Mesendoderm (in vitro differentiated cells): ENCODE measurements at regions not wholly inside any gene's neighbourhood (a gene's known extent, or its start where the extent isn't known, plus 50 kb on each side); places are given as distances from the start of the nearest gene placed in this dataset.
A peak's percentile ranks its signal among the peaks of the same experiment; 100 is the strongest.

Experiments
- DNase-seq: peaks from one replicate; pipeline ENCODE4 v3.0.0; 2013
- H2AK5ac ChIP-seq: 2 replicates; pipeline ENCODE4 v1.6.1; 2013; ENCODE audit warnings: low read length, inconsistent platforms
- H2BK120ac ChIP-seq: 2 replicates; pipeline ENCODE4 v1.6.1; 2013; ENCODE audit warnings: low read depth, mild to moderate bottlenecking, low read length, moderate library complexity, mixed read lengths
- H2BK15ac ChIP-seq: replicated peaks from 2 replicates; pipeline ENCODE4 v1.6.1; 2013; ENCODE audit warnings: low read depth, mild to moderate bottlenecking, moderate library complexity
- H2BK5ac ChIP-seq: 2 replicates; pipeline ENCODE4 v1.6.1; 2013; ENCODE audit warnings: low read length, inconsistent platforms
- H3K18ac ChIP-seq: 2 replicates; pipeline ENCODE4 v1.6.1; 2013; ENCODE audit warnings: mild to moderate bottlenecking, low read length, mixed read lengths
- H3K23ac ChIP-seq: one replicate; pipeline ENCODE4 v1.6.1; 2013; ENCODE audit warnings: low read length
- H3K27ac ChIP-seq: 2 replicates; pipeline ENCODE4 v1.5.1; 2013; ENCODE audit warnings: low read depth, mild to moderate bottlenecking, inconsistent platforms, low read length, moderate library complexity
- H3K27me3 ChIP-seq: 2 replicates; pipeline ENCODE4 v1.6.1; 2013; ENCODE audit warnings: low read length, control low read depth, mild to moderate bottlenecking, inconsistent platforms; ENCODE audit not compliant: insufficient read depth, poor library complexity
- H3K36me3 ChIP-seq: 2 replicates; pipeline ENCODE4 v1.6.1; 2013; ENCODE audit warnings: low read length, inconsistent platforms; ENCODE audit not compliant: control insufficient read depth, insufficient read depth
- H3K4ac ChIP-seq: one replicate; pipeline ENCODE4 v1.6.1; 2013; ENCODE audit warnings: low read depth, mild to moderate bottlenecking, low read length, moderate library complexity
- H3K4me1 ChIP-seq: 2 replicates; pipeline ENCODE4 v1.6.1; 2013; ENCODE audit warnings: low read depth, low read length, inconsistent platforms; ENCODE audit not compliant: control insufficient read depth
- H3K4me2 ChIP-seq: 2 replicates; pipeline ENCODE4 v1.6.1; 2013; ENCODE audit warnings: low read length
- H3K4me3 ChIP-seq: 2 replicates; pipeline ENCODE4 v1.5.1; 2013; ENCODE audit warnings: mild to moderate bottlenecking, low read length
- H3K56ac ChIP-seq: one replicate; pipeline ENCODE4 v1.6.1; 2013; ENCODE audit warnings: low read length
- H3K79me1 ChIP-seq: 2 replicates; pipeline ENCODE4 v1.6.1; 2013; ENCODE audit warnings: low read length, inconsistent platforms
- H3K79me2 ChIP-seq: 2 replicates; pipeline ENCODE4 v1.6.1; 2013; ENCODE audit warnings: mild to moderate bottlenecking, low read length; ENCODE audit not compliant: control insufficient read depth, insufficient read depth
- H3K9ac ChIP-seq: 2 replicates; pipeline ENCODE4 v1.6.1; 2013; ENCODE audit warnings: low read length, inconsistent platforms
- H4K5ac ChIP-seq: one replicate; pipeline ENCODE4 v1.6.1; 2013; ENCODE audit warnings: low read length
- H4K8ac ChIP-seq: one replicate; pipeline ENCODE4 v1.6.1; 2013; ENCODE audit warnings: low read depth, mild to moderate bottlenecking, control low read depth, low read length, moderate library complexity
- WGBS: extraction: QIAGEN DNeasy Blood & Tissue Kit; methylation state at CpG from one replicate; pipeline ENCODE4 v1.1.7; 2013; ENCODE audit warnings: low lambda C conversion rate, missing lambda C conversion rate; ENCODE audit not compliant: insufficient coverage; ENCODE audit errors: extremely low coverage; 5-methylcytosine and 5-hydroxymethylcytosine counted together

DNA sequence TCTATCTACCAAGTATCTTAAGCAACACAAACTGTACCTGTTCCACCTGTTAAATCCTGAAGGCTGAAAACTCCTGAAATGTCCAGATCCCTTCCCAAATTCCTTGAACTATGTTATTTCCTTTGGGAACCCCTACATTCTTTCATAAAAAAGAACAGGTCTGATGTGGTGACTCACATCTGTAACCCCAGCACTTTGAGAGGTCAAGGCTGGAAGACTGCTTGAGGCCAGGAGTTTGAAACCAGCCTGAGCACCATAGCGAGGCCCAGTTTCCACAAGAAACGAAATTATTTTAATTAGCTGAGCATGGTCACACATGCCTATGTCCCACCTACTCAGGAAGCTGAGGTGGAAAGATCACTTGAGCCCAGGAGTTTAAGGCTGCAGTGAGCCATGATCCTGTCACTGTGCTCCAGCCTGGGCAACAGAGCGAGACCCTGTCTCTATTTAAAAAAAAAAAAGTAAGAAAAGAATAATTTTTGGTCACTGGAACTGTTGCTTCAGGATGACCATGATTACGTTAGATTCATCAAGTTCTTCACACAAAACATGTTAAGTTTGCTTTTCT is 84.3 kb downstream of the PHLDA1 start:
- H3K56ac ChIP-seq, result no peak overlapping the region
- no peak for DNase-seq
- H3K36me3 ChIP-seq, result no peaks in the 10 kb centered on the region
- H2AK5ac ChIP-seq, result peak overlapping the region; percentile 11
- no peaks in the 10 kb centered on the region for H3K27me3 ChIP-seq
- H2BK15ac ChIP-seq, result peak overlapping the region; percentile 25
- no peak overlapping the region for H4K8ac ChIP-seq
- H3K27ac ChIP-seq, result no peak overlapping the region
- no peak overlapping the region for H3K4me3 ChIP-seq
- WGBS, result no CpG with 5 or more reads among the region's 4 CpGs
- H3K79me2 ChIP-seq, result no peaks in the 10 kb centered on the region
- H3K4me1 ChIP-seq, result peaks cover 10% of the 10 kb centered on the region
- peak overlapping the region; percentile 30 for H3K18ac ChIP-seq
- peak overlapping the region; percentile 81 for H3K4ac ChIP-seq
- no peak overlapping the region for H2BK120ac ChIP-seq
- no peaks in the 10 kb centered on the region for H3K79me1 ChIP-seq
- no peak overlapping the region for H2BK5ac ChIP-seq
- no peak overlapping the region for H4K5ac ChIP-seq
- no peak overlapping the region for H3K9ac ChIP-seq
- H3K23ac ChIP-seq, result no peak overlapping the region
- H3K4me2 ChIP-seq, result no peak overlapping the region

DNA sequence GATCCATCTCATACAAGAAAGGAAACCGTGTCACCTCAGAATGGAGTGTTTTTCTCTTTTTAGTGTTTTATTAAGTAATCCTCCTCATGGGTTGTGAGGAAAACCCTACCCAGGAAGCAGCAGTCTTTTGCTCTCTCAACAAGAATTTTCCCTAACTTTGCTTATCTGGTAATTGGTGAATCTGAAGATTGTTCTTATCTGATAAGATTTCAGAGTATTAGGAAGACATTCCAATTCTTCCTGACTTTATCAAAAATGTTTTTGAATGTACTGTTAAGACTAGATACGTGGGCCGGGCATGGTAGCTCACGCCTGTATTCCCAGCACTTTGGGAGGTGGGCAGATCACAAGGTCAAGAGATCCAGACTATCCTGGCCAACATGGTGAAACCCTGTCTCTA is 86.0 kb downstream of the PHLDA1 start:
- Histone ChIP-seq H3K27ac (peak overlapping the region; percentile 90), H3K9ac (no peak overlapping the region), H3K4me3 (no peak overlapping the region), H3K79me1 (no peaks in the 10 kb centered on the region), H3K18ac (peak overlapping the region; percentile 86), H2BK120ac (peak overlapping the region; percentile 73), H3K4ac (no peak overlapping the region), H2BK5ac (peak overlapping the region; percentile 91), H3K56ac (peak overlapping the region; percentile 69), H2AK5ac (peak overlapping the region; percentile 87), H4K8ac (no peak overlapping the region), H3K4me2 (no peak overlapping the region), H3K79me2 (no peaks in the 10 kb centered on the region), H3K23ac (no peak overlapping the region), H4K5ac (no peak overlapping the region), H3K36me3 (no peaks in the 10 kb centered on the region), H3K4me1 (peaks cover 10% of the 10 kb centered on the region), H3K27me3 (no peaks in the 10 kb centered on the region), H2BK15ac (peak overlapping the region; percentile 93)
- peak; percentile 75 for DNase-seq
- WGBS, result no CpG with 5 or more reads among the region's 4 CpGs

DNA sequence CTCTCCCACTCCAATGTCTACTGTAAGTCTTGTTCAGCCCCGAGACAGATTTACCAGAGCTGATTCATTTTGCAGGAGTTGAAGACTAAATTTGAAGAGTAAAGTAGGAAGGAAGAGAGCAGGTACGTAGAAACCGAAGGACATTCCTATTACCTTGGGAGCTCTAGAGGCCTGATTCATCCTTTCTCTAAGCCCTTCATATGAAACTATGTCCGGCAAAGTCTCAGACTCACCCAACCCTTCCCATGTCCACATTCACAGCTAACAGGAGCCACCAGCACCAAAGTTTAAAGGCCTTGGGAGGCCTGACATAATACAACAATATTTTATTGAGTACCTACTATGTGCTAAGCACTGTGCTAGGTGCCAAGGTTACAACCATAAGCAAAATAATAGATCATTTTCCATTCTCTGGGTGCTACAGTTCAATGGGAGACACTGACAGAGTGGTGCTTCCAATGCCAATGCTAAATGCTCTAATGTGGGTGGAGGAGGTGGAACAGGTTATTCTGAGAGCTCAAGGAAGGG is 86.6 kb downstream of the PHLDA1 start:
- peak overlapping the region; percentile 87 for H2AK5ac ChIP-seq
- peaks cover 10% of the 10 kb centered on the region for H3K4me1 ChIP-seq
- DNase-seq, result no peak
- peak overlapping the region; percentile 69 for H3K56ac ChIP-seq
- peak overlapping the region; percentile 91 for H2BK5ac ChIP-seq
- no peak overlapping the region for H4K5ac ChIP-seq
- peak overlapping the region; percentile 73 for H2BK120ac ChIP-seq
- H3K27me3 ChIP-seq, result no peaks in the 10 kb centered on the region
- no peak overlapping the region for H3K4me2 ChIP-seq
- H3K79me1 ChIP-seq, result no peaks in the 10 kb centered on the region
- H3K4me3 ChIP-seq, result no peak overlapping the region
- H3K79me2 ChIP-seq, result no peaks in the 10 kb centered on the region
- H2BK15ac ChIP-seq, result peak overlapping the region; percentile 93
- H3K18ac ChIP-seq, result peak overlapping the region; percentile 86
- no peak overlapping the region for H3K23ac ChIP-seq
- H4K8ac ChIP-seq, result no peak overlapping the region
- H3K27ac ChIP-seq, result peak overlapping the region; percentile 90
- no peaks in the 10 kb centered on the region for H3K36me3 ChIP-seq
- peak overlapping the region; percentile 56 for H3K4ac ChIP-seq
- H3K9ac ChIP-seq, result no peak overlapping the region
- no CpG with 5 or more reads among the region's 4 CpGs for WGBS

DNA sequence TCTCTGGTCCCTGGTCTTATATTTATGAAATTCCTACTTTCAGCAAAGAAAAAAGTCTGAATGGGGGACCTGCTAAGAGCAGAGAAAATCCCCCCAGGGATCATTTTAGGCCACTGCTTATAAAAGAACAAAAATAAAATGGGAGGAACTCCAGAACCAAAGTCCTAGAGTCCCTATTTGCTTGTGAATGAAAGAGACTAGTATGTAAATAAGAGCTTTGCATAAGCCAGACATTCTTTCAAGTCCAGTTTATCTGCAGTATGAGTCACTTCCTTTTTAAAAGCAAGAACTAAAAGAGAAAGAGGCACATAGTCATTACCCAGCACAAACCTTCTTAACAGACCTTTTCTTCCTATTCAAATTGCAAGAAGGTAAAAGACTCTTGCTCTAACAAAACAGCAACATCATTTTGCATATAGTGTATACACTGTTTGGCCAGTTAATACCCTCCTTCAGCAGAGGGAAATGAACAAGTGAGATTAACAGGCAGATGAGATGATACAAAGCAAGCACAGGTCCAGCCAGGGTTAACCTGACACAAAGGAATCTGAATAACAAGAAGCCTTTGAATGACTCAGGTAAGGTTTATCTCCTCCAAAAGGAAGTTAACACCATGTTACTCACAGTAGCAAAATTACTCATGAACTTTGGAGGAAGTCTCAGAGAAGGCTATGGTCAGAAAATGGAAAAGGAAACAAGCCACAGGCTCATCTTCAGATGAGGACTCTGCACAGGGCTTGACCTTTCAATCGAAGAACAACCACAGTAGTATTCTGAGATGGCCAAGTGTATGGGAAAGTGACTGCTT is 87.3 kb downstream of the PHLDA1 start:
- Histone ChIP-seq H3K4ac (peak overlapping the region; percentile 56), H3K27me3 (no peaks in the 10 kb centered on the region), H3K36me3 (no peaks in the 10 kb centered on the region), H2BK5ac (peak overlapping the region; percentile 94), H3K4me3 (no peak overlapping the region), H3K56ac (peak overlapping the region; percentile 39), H3K4me1 (peaks cover 10% of the 10 kb centered on the region), H3K9ac (no peak overlapping the region), H3K79me1 (no peaks in the 10 kb centered on the region), H3K4me2 (no peak overlapping the region), H2BK15ac (peak overlapping the region; percentile 93), H3K23ac (no peak overlapping the region), H3K27ac (peak overlapping the region; percentile 90), H4K5ac (no peak overlapping the region), H4K8ac (no peak overlapping the region), H2AK5ac (peak overlapping the region; percentile 87), H3K18ac (peak overlapping the region; percentile 95), H2BK120ac (peak overlapping the region; percentile 78), H3K79me2 (no peaks in the 10 kb centered on the region)
- peak; percentile 90 for DNase-seq
- no CpG with 5 or more reads among the region's 1 CpG for WGBS

DNA sequence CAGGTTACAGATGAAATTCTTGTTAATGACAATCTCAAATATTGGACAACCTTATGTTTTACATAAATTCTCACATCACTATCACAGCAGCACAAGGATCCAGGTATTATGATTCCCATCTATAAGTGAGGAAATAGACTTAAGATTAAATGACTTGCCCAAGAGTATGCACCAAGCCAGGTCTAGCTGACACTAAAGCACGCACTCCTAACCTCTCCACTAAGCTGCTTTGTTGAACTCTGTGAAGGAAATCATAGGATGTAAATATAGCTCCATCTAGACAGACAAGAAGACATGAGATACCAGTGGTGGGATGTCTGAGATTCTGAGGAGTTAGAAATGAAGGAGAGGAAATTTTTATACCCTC is 87.9 kb downstream of the PHLDA1 start:
- no peak overlapping the region for H3K4me3 ChIP-seq
- peak overlapping the region; percentile 36 for H3K4ac ChIP-seq
- H3K27me3 ChIP-seq, result no peaks in the 10 kb centered on the region
- H3K56ac ChIP-seq, result peak overlapping the region; percentile 63
- H4K5ac ChIP-seq, result no peak overlapping the region
- no peak overlapping the region for H4K8ac ChIP-seq
- H3K27ac ChIP-seq, result peak overlapping the region; percentile 75
- H2BK5ac ChIP-seq, result peak overlapping the region; percentile 94
- no peak for DNase-seq
- H3K18ac ChIP-seq, result peak overlapping the region; percentile 95
- no peaks in the 10 kb centered on the region for H3K79me1 ChIP-seq
- no peak overlapping the region for H3K23ac ChIP-seq
- peak overlapping the region; percentile 45 for H2BK120ac ChIP-seq
- no peak overlapping the region for H2AK5ac ChIP-seq
- H3K79me2 ChIP-seq, result no peaks in the 10 kb centered on the region
- whole genome bisulfite sequencing, result no CpG with 5 or more reads among the region's 1 CpG
- H2BK15ac ChIP-seq, result peak overlapping the region; percentile 92
- H3K36me3 ChIP-seq, result no peaks in the 10 kb centered on the region
- no peak overlapping the region for H3K9ac ChIP-seq
- H3K4me2 ChIP-seq, result no peak overlapping the region
- peaks cover 10% of the 10 kb centered on the region for H3K4me1 ChIP-seq
